HUES6 (cell line): ENCODE measurements at regions not wholly inside any gene's neighbourhood (a gene's known extent, or its start where the extent isn't known, plus 50 kb on each side); places are given as distances from the start of the nearest gene placed in this dataset.

Source experiments
- H3K27ac ChIP-seq: 2 replicates; pipeline ENCODE4 v1.7.0; 2013; ENCODE audit warnings: low read depth, mild to moderate bottlenecking, low read length, inconsistent platforms
- H3K27me3 ChIP-seq: 2 replicates; pipeline ENCODE4 v1.6.1; 2013; ENCODE audit warnings: low read length; ENCODE audit not compliant: control insufficient read depth, insufficient read depth
- H3K36me3 ChIP-seq: 2 replicates; pipeline ENCODE4 v1.6.1; 2013; ENCODE audit warnings: low read length; ENCODE audit not compliant: control insufficient read depth, insufficient read depth
- H3K4me1 ChIP-seq: 2 replicates; pipeline ENCODE4 v1.6.1; 2013; ENCODE audit warnings: low read length; ENCODE audit not compliant: control insufficient read depth, insufficient read depth
- H3K4me3 ChIP-seq: 2 replicates; pipeline ENCODE4 v1.5.1; 2013; ENCODE audit warnings: low read depth, low read length
- H3K9ac ChIP-seq: one replicate; pipeline ENCODE4 v1.6.1; 2013; ENCODE audit warnings: mild to moderate bottlenecking, low read length
- H3K9me3 ChIP-seq: 2 replicates; pipeline ENCODE4 v1.6.1; 2013; ENCODE audit warnings: low read depth, low read length; ENCODE audit not compliant: control insufficient read depth, insufficient read depth

GRCh38 chrX:20438871-20439526 lies 172.3 kb upstream of the RPS6KA3 start:
- Histone ChIP-seq H3K36me3 (no peaks in the 10 kb centered on the region), H3K9ac (no peak overlapping the region), H3K9me3 (no peaks in the 10 kb centered on the region), H3K27ac (no peak overlapping the region), H3K27me3 (peaks cover 16% of the 10 kb centered on the region; the same call in 1 of the 2 replicates), H3K4me1 (peaks cover 2% of the 10 kb centered on the region; the same call in 1 of the 2 replicates), H3K4me3 (no peak overlapping the region)

GRCh38 chrX:20437683-20438082 lies 171.0 kb upstream of the RPS6KA3 start:
- Histone ChIP-seq H3K36me3 (no peaks in the 10 kb centered on the region), H3K9me3 (no peaks in the 10 kb centered on the region), H3K4me1 (peaks cover 2% of the 10 kb centered on the region; the same call in 1 of the 2 replicates), H3K27ac (no peak overlapping the region), H3K9ac (no peak overlapping the region), H3K4me3 (no peak overlapping the region), H3K27me3 (peaks cover 18% of the 10 kb centered on the region; the same call in 1 of the 2 replicates)

GRCh38 chrX:20435913-20436312 lies 169.2 kb upstream of the RPS6KA3 start:
- Histone ChIP-seq H3K9ac (no peak overlapping the region), H3K9me3 (no peaks in the 10 kb centered on the region), H3K4me1 (no peaks in the 10 kb centered on the region), H3K27me3 (peaks cover 25% of the 10 kb centered on the region; the same call in 1 of the 2 replicates), H3K4me3 (no peak overlapping the region), H3K27ac (no peak overlapping the region), H3K36me3 (no peaks in the 10 kb centered on the region)

GRCh38 chrX:20434986-20435385 lies 168.3 kb upstream of the RPS6KA3 start:
- no peak overlapping the region for H3K4me3 ChIP-seq
- no peaks in the 10 kb centered on the region for H3K36me3 ChIP-seq
- no peaks in the 10 kb centered on the region for H3K4me1 ChIP-seq
- H3K9ac ChIP-seq: no peak overlapping the region
- peaks cover 27% of the 10 kb centered on the region; the same call in 1 of the 2 replicates for H3K27me3 ChIP-seq
- no peaks in the 10 kb centered on the region for H3K9me3 ChIP-seq
- H3K27ac ChIP-seq: no peak overlapping the region

- no peak overlapping the region for H3K4me3 ChIP-seq
- no peak overlapping the region for H3K27ac ChIP-seq
- no peak overlapping the region for H3K9ac ChIP-seq
- no peaks in the 10 kb centered on the region for H3K9me3 ChIP-seq
- H3K4me1 ChIP-seq: no peaks in the 10 kb centered on the region
- H3K27me3 ChIP-seq: peaks cover 27% of the 10 kb centered on the region; the same call in 1 of the 2 replicates
- H3K36me3 ChIP-seq: no peaks in the 10 kb centered on the region
These were observed 166.7 kb upstream of the RPS6KA3 start for GRCh38 chrX:20433388-20433775.

- Histone ChIP-seq H3K4me3 (no peak overlapping the region), H3K4me1 (no peaks in the 10 kb centered on the region), H3K36me3 (no peaks in the 10 kb centered on the region), H3K9ac (no peak overlapping the region), H3K9me3 (no peaks in the 10 kb centered on the region), H3K27ac (no peak overlapping the region), H3K27me3 (peaks cover 27% of the 10 kb centered on the region; the same call in 1 of the 2 replicates)
These were observed 166.2 kb upstream of the RPS6KA3 start for GRCh38 chrX:20432746-20433387.

- peaks cover 25% of the 10 kb centered on the region; the same call in 1 of the 2 replicates for H3K27me3 ChIP-seq
- no peak overlapping the region for H3K4me3 ChIP-seq
- H3K9me3 ChIP-seq: no peaks in the 10 kb centered on the region
- peaks cover 2% of the 10 kb centered on the region; the same call in 1 of the 2 replicates for H3K4me1 ChIP-seq
- no peaks in the 10 kb centered on the region for H3K36me3 ChIP-seq
- H3K27ac ChIP-seq: no peak overlapping the region
- H3K9ac ChIP-seq: no peak overlapping the region
These were observed 165.3 kb upstream of the RPS6KA3 start for GRCh38 chrX:20432048-20432447.

GRCh38 chrX:20431486-20431885 lies 164.8 kb upstream of the RPS6KA3 start:
- Histone ChIP-seq H3K4me3 (no peak overlapping the region), H3K4me1 (peaks cover 2% of the 10 kb centered on the region; the same call in 1 of the 2 replicates), H3K27me3 (peaks cover 25% of the 10 kb centered on the region; the same call in 1 of the 2 replicates), H3K9ac (no peak overlapping the region), H3K36me3 (no peaks in the 10 kb centered on the region), H3K27ac (no peak overlapping the region), H3K9me3 (no peaks in the 10 kb centered on the region)

GRCh38 chrX:20427173-20427770 lies 160.6 kb upstream of the RPS6KA3 start:
- Histone ChIP-seq H3K27ac (no peak overlapping the region), H3K9ac (no peak overlapping the region), H3K36me3 (no peaks in the 10 kb centered on the region), H3K27me3 (peaks cover 9% of the 10 kb centered on the region; the same call in 1 of the 2 replicates), H3K4me1 (peaks cover 2% of the 10 kb centered on the region; the same call in 1 of the 2 replicates), H3K4me3 (no peak overlapping the region), H3K9me3 (peaks cover 5% of the 10 kb centered on the region; the same call in 1 of the 2 replicates)

GRCh38 chrX:20421697-20422096 lies 155.0 kb upstream of the RPS6KA3 start:
- Histone ChIP-seq H3K27me3 (no peaks in the 10 kb centered on the region; the same call in 1 of the 2 replicates), H3K4me3 (no peak overlapping the region), H3K9me3 (peaks cover 5% of the 10 kb centered on the region; the same call in 1 of the 2 replicates), H3K9ac (no peak overlapping the region), H3K27ac (no peak overlapping the region), H3K4me1 (no peaks in the 10 kb centered on the region), H3K36me3 (no peaks in the 10 kb centered on the region)

GRCh38 chrX:20421275-20421674 lies 154.6 kb upstream of the RPS6KA3 start:
- no peak overlapping the region for H3K4me3 ChIP-seq
- no peaks in the 10 kb centered on the region; the same call in 1 of the 2 replicates for H3K27me3 ChIP-seq
- no peak overlapping the region for H3K27ac ChIP-seq
- H3K9me3 ChIP-seq: peaks cover 5% of the 10 kb centered on the region; the same call in 1 of the 2 replicates
- H3K4me1 ChIP-seq: no peaks in the 10 kb centered on the region
- H3K36me3 ChIP-seq: no peaks in the 10 kb centered on the region
- H3K9ac ChIP-seq: no peak overlapping the region
